HEK293T (cell line): ENCODE measurements at regions not wholly inside any gene's neighbourhood (a gene's known extent, or its start where the extent isn't known, plus 50 kb on each side); places are given as distances from the start of the nearest gene placed in this dataset.
"Not testable (repeated sequence)": the region's sequence is repeated elsewhere in the genome, so short reads cannot be mapped to it uniquely, and the experiment has no call there.

Experiments used
- CTCF ChIA-PET: fragments of 350-600 bp; formaldehyde crosslinking; extraction: SDS; loops from one replicate; lab custom pipeline; 2021; ENCODE audit warnings: antibody characterized with exemption, inconsistent platforms; lab: Yijun Ruan, JAX
- POLR2A ChIA-PET: fragments of 350-600 bp; formaldehyde crosslinking; extraction: SDS; loops from one replicate; lab custom pipeline; 2020; ENCODE audit warnings: antibody characterized with exemption, inconsistent platforms; lab: Yijun Ruan, JAX
- DNase-seq: peaks from one replicate; pipeline ENCODE4 v3.0.0; 2012; ENCODE audit warnings: mixed read lengths; ENCODE audit errors: extremely low spot score
- ARNT ChIP-seq: fragments of 450-650 bp; IDR thresholded peaks from 2 replicates; pipeline ENCODE4 v1.6.1; 2017; ENCODE audit warnings: mild to moderate bottlenecking
- BHLHE40 ChIP-seq: fragments of 450-650 bp; IDR thresholded peaks from 2 replicates; pipeline ENCODE4 v1.6.1; 2016; ENCODE audit warnings: mild to moderate bottlenecking, moderate library complexity, borderline replicate concordance
- CTBP1 ChIP-seq: fragments of 450-650 bp; IDR thresholded peaks from 2 replicates; pipeline ENCODE4 v1.6.1; 2016; ENCODE audit warnings: borderline replicate concordance
- ELF4 ChIP-seq: fragments of 450-650 bp; IDR thresholded peaks from 2 replicates; pipeline ENCODE4 v1.6.1; 2017; ENCODE audit warnings: antibody characterized with exemption
- FOXA1 ChIP-seq: fragments of 450-650 bp; IDR thresholded peaks from 2 replicates; pipeline ENCODE4 v1.6.1; 2016; ENCODE audit warnings: mild to moderate bottlenecking
- FOXK2 ChIP-seq: fragments of 450-650 bp; IDR thresholded peaks from 2 replicates; pipeline ENCODE4 v1.6.1; 2016; ENCODE audit warnings: mild to moderate bottlenecking
- FOXM1 ChIP-seq: fragments of 450-650 bp; IDR thresholded peaks from 2 replicates; pipeline ENCODE4 v1.6.1; 2017; ENCODE audit warnings: mild to moderate bottlenecking, borderline replicate concordance
- HDGF ChIP-seq: fragments of 450-650 bp; IDR thresholded peaks from 2 replicates; pipeline ENCODE4 v1.6.1; 2017; ENCODE audit warnings: antibody characterized with exemption, borderline replicate concordance
- L3MBTL2 ChIP-seq: fragments of 450-650 bp; conservative IDR thresholded peaks from 2 replicates; pipeline ENCODE4 v1.6.1; 2016; ENCODE audit warnings: mild to moderate bottlenecking
- LEF1 ChIP-seq: fragments of 450-650 bp; IDR thresholded peaks from 2 replicates; pipeline ENCODE4 v1.6.1; 2017; ENCODE audit warnings: mild to moderate bottlenecking, borderline replicate concordance
- NFRKB ChIP-seq: fragments of 450-650 bp; IDR thresholded peaks from 2 replicates; pipeline ENCODE4 v1.6.1; 2016; ENCODE audit warnings: mild to moderate bottlenecking, moderate library complexity
- PKNOX1 ChIP-seq: fragments of 450-650 bp; IDR thresholded peaks from 2 replicates; pipeline ENCODE4 v1.6.1; 2016
- SP1 ChIP-seq: fragments of 450-650 bp; IDR thresholded peaks from 2 replicates; pipeline ENCODE4 v1.6.1; 2017
- SUZ12 ChIP-seq: fragments of 450-650 bp; IDR thresholded peaks from 2 replicates; pipeline ENCODE4 v1.6.1; 2016; ENCODE audit warnings: mild to moderate bottlenecking
- TARDBP ChIP-seq: fragments of 450-650 bp; IDR thresholded peaks from 2 replicates; pipeline ENCODE4 v1.6.1; 2016
- ZNF384 ChIP-seq: fragments of 450-650 bp; IDR thresholded peaks from 2 replicates; pipeline ENCODE4 v1.6.1; 2016

GRCh38 chr3:25182794-25183193 is 245.3 kb upstream of the RARB start:
- no peak for DNase-seq
- TF ChIP-seq FOXK2 (no peak), ZNF384 (no peak), BHLHE40 (no peak), CTBP1 (no peak), ARNT (no peak), L3MBTL2 (no peak), SP1 (no peak), NFRKB (no peak), LEF1 (no peak), FOXM1 (no peak), SUZ12 (no peak), TARDBP (no peak), FOXA1 (no peak), PKNOX1 (no peak), HDGF (no peak), ELF4 (no peak)
- ChIA-PET POLR2A (no interaction called here), CTCF (no interaction called here)

- ChIA-PET CTCF (no interaction called here), POLR2A (no interaction called here)
- DNase-seq = no peak
- TF ChIP-seq FOXK2 (no peak), TARDBP (no peak), ZNF384 (no peak), FOXA1 (no peak), LEF1 (no peak), L3MBTL2 (no peak), NFRKB (no peak), HDGF (no peak), ARNT (no peak), FOXM1 (no peak)
These were observed 243.3 kb upstream of the RARB start for GRCh38 chr3:25184641-25185250.

GRCh38 chr3:25191673-25192072 is 236.4 kb upstream of the RARB start:
- ChIA-PET CTCF (no interaction called here), POLR2A (no interaction called here)
- no peak for TF ChIP-seq FOXK2
- no peak for TF ChIP-seq ELF4
- no peak for TF ChIP-seq BHLHE40
- TF ChIP-seq FOXA1 = no peak
- no peak for TF ChIP-seq SP1
- no peak for TF ChIP-seq ARNT
- TF ChIP-seq L3MBTL2 = no peak
- no peak for TF ChIP-seq TARDBP
- no peak for TF ChIP-seq HDGF
- TF ChIP-seq SUZ12 = no peak
- TF ChIP-seq LEF1 = no peak
- no peak for TF ChIP-seq NFRKB
- TF ChIP-seq ZNF384 = no peak
- no peak for TF ChIP-seq FOXM1
- TF ChIP-seq CTBP1 = no peak
- TF ChIP-seq PKNOX1 = no peak
- DNase-seq = no peak

- CTCF ChIA-PET, DNase-seq, POLR2A ChIA-PET: not testable (repeated sequence)
These were observed 228.5 kb upstream of the RARB start for GRCh38 chr3:25199567-25199966.

- ChIA-PET POLR2A (no interaction called here), CTCF (no interaction called here)
- TF ChIP-seq TARDBP = no peak
- no peak for TF ChIP-seq BHLHE40
- TF ChIP-seq SUZ12 = no peak
- no peak for TF ChIP-seq CTBP1
- TF ChIP-seq ELF4 = no peak
- no peak for TF ChIP-seq FOXA1
- DNase-seq = no peak
These were observed 215.3 kb upstream of the RARB start for GRCh38 chr3:25212736-25213135.

GRCh38 chr3:25214034-25214433 is 214.0 kb upstream of the RARB start:
- no peak for DNase-seq
- ChIA-PET CTCF (no interaction called here), POLR2A (no interaction called here)
- TF ChIP-seq LEF1 (no peak), BHLHE40 (no peak), SUZ12 (no peak), TARDBP (no peak), NFRKB (no peak), ZNF384 (no peak), PKNOX1 (no peak)

GRCh38 chr3:25218362-25218761 is 209.7 kb upstream of the RARB start:
- TF ChIP-seq LEF1 (no peak), SUZ12 (no peak), ARNT (no peak), FOXK2 (no peak), BHLHE40 (no peak), L3MBTL2 (no peak), HDGF (no peak), ELF4 (no peak), NFRKB (no peak), PKNOX1 (no peak), CTBP1 (no peak), TARDBP (no peak), SP1 (no peak), ZNF384 (no peak), FOXA1 (no peak), FOXM1 (no peak)
- no peak for DNase-seq
- CTCF ChIA-PET = no interaction called here
- POLR2A ChIA-PET = no interaction called here
